Lung (tissue), 11 donors: ENCODE measurements at regions not wholly inside any gene's neighbourhood (a gene's known extent, or its start where the extent isn't known, plus 50 kb on each side); places are given as distances from the start of the nearest gene placed in this dataset.

ENCODE experiments used
- ATAC-seq: fragments of 200-7000 bp; cut with Tn5 transposase; one replicate; pipeline ENCODE4 v1.9.1; 2020; ENCODE audit warnings: moderate number of reproducible peaks; ENCODE audit not compliant: insufficient read depth, low FRiP score
- DNase-seq, 3 donors: peaks; one replicate each; pipeline ENCODE4 v3.0.0-alpha.2; 2013 to 2017
- H3K27ac ChIP-seq, 2 donors: one replicate each; pipeline ENCODE4 v1.5.1; 2013; ENCODE audit warnings: mild to moderate bottlenecking in 2 of 2, moderate library complexity in 2 of 2, control low read depth in 1 of 2, inconsistent platforms in 1 of 2, low read depth in 1 of 2, low read length in 1 of 2
- H3K27me3 ChIP-seq, 3 donors: one replicate each; pipeline ENCODE4 v1.5.1; 2013; ENCODE audit warnings: low read length in 2 of 3; ENCODE audit not compliant: control insufficient read depth in 3 of 3, insufficient read depth in 3 of 3
- H3K36me3 ChIP-seq, 4 donors: one replicate each; pipeline ENCODE4 v1.5.1; 2013; ENCODE audit warnings: low read length in 4 of 4, mild to moderate bottlenecking in 1 of 4, moderate library complexity in 1 of 4; ENCODE audit not compliant: control insufficient read depth in 4 of 4, insufficient read depth in 4 of 4
- H3K4me1 ChIP-seq, 5 donors: one replicate each; pipeline ENCODE4 v1.5.1; 2013; ENCODE audit warnings: low read length in 5 of 5, mild to moderate bottlenecking in 2 of 5, moderate library complexity in 1 of 5; ENCODE audit not compliant: control insufficient read depth in 5 of 5, insufficient read depth in 5 of 5
- H3K4me3 ChIP-seq: one replicate; pipeline ENCODE4 v1.5.1; 2013; ENCODE audit warnings: mild to moderate bottlenecking, control low read depth, moderate library complexity
- H3K9ac ChIP-seq, 2 donors: one replicate each; pipeline ENCODE4 v1.5.1; 2013; ENCODE audit warnings: low read length in 2 of 2, control low read depth in 1 of 2; ENCODE audit not compliant: insufficient read depth in 1 of 2
- H3K9me3 ChIP-seq, 4 donors: one replicate each; pipeline ENCODE4 v1.5.1; 2013; ENCODE audit warnings: low read length in 3 of 4, mild to moderate bottlenecking in 1 of 4, moderate library complexity in 1 of 4; ENCODE audit not compliant: control insufficient read depth in 4 of 4, insufficient read depth in 3 of 4
- WGBS, 2 donors: extraction: QIAGEN DNeasy Blood & Tissue Kit; methylation state at CpG; one replicate each; pipeline ENCODE4 v1.1.7; 2013; 5-methylcytosine and 5-hydroxymethylcytosine counted together
- TF ChIP-seq, protein P1 (sequence below): IDR thresholded peaks from 2 replicates; pipeline ENCODE4 v1.5.1; 2012; ENCODE audit warnings: mild to moderate bottlenecking; ENCODE audit errors: control extremely low read depth, extremely low read depth
- donor health status: control.
- donor health status: control.
- donor health status: Bipolar disorder and iron deficiency.
- donor health status: healthy.
- donor health status: DM: yes; HTN: yes; CAD: no.

DNA sequence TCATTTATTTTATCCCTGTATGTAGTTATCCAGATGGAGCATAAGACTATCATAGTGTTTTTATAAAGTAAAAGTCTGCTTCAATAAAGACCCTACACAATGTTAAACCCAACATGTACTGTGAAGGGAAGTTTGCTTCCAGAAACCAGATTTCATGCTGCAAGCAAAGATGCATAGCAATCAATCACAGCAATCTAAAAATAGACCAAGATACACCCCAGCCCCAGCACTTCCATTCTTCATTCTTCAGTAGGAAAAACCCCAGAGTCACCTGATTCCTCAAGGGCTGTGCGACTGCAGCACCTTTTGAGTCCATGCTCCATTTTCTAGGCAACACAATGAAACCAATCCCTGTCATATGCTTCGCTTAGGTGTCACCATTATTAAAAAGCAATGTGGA, 66.9 kb upstream of the PDE1C start:
- 72 to 78% methylated on average over 2 of the region's 2 CpGs for WGBS, 2 donors
- H3K27me3 ChIP-seq: no peaks in the 10 kb centered on the region
- ATAC-seq (no peak), DNase-seq (no peak)
- no peak overlapping the region for H3K4me3 ChIP-seq
- H3K4me1 ChIP-seq: no peaks in the 10 kb centered on the region
- H3K9ac ChIP-seq: no peak overlapping the region
- TF ChIP-seq, protein P1, sequence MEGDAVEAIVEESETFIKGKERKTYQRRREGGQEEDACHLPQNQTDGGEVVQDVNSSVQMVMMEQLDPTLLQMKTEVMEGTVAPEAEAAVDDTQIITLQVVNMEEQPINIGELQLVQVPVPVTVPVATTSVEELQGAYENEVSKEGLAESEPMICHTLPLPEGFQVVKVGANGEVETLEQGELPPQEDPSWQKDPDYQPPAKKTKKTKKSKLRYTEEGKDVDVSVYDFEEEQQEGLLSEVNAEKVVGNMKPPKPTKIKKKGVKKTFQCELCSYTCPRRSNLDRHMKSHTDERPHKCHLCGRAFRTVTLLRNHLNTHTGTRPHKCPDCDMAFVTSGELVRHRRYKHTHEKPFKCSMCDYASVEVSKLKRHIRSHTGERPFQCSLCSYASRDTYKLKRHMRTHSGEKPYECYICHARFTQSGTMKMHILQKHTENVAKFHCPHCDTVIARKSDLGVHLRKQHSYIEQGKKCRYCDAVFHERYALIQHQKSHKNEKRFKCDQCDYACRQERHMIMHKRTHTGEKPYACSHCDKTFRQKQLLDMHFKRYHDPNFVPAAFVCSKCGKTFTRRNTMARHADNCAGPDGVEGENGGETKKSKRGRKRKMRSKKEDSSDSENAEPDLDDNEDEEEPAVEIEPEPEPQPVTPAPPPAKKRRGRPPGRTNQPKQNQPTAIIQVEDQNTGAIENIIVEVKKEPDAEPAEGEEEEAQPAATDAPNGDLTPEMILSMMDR: no peak
- no peak overlapping the region for H3K27ac ChIP-seq
- H3K36me3 ChIP-seq: no peaks in the 10 kb centered on the region
- H3K9me3 ChIP-seq: peaks cover 0 to 2% (median 0%) of the 10 kb centered on the region in 4 donors

DNA sequence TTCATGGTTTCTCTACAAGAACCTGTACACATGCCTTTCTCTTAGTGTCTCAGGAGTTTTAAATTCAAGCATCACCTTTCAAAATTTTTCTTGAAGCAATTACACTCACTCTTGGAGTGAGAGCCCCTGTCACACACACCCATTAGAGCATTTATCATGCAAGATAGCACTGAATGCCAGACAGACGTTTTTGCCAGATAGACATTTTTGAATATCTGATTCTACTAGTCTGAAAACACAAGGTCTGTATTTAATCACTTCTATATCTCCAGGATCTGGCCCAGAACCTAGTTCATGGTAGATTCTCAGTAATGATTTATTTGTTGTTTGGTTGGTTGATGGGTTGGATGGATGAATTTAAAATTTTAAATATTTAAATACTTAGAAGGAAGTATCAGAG, 60.9 kb upstream of the PDE1C start:
- WGBS, 2 donors: 21 to 42% methylated on average over 1 of the region's 1 CpG
- Histone ChIP-seq H3K36me3 (no peaks in the 10 kb centered on the region), H3K27me3 (no peaks in the 10 kb centered on the region), H3K4me1 (no peaks in the 10 kb centered on the region), H3K27ac (no peak overlapping the region), H3K9me3 (peaks cover 0 to 2% (median 0%) of the 10 kb centered on the region in 4 donors), H3K4me3 (no peak overlapping the region), H3K9ac (no peak overlapping the region)
- TF ChIP-seq, protein P1: no peak
- no peak for DNase-seq
- ATAC-seq: no peak

DNA sequence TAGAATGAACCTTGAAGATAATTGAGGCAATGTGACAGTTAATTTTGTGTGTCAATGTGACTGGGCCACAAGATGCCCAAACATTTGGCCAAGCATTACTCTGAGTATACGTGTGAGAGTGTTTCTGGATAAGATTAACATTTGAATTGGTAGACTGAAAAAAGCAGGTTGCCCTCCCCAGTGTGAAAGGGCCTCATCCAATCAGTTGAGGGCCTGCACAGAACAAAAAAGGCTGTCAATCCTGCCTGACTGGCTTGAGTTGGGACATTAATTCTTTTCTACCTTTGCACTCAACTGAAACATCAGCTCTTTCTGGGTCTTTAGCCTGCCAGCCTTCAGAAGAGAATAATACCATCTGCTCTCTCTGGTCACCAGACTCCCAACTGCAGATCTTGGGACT, 56.6 kb upstream of the PDE1C start:
- no peak overlapping the region for H3K27ac ChIP-seq
- no peak for DNase-seq
- H3K4me3 ChIP-seq: no peak overlapping the region
- H3K9me3 ChIP-seq: peaks cover 0 to 3% (median 0%) of the 10 kb centered on the region in 4 donors
- H3K4me1 ChIP-seq: no peaks in the 10 kb centered on the region
- no peak overlapping the region for H3K9ac ChIP-seq
- 65 to 89% methylated on average over 1 of the region's 1 CpG for WGBS, 2 donors
- TF ChIP-seq, protein P1: no peak
- no peak for ATAC-seq
- H3K36me3 ChIP-seq: no peaks in the 10 kb centered on the region
- no peaks in the 10 kb centered on the region for H3K27me3 ChIP-seq
